ENCODE measurements at regions not wholly inside any gene's neighbourhood (a gene's known extent, or its start where the extent isn't known, plus 50 kb on each side); places are given as distances from the start of the nearest gene placed in this dataset.
"Not testable (repeated sequence)": the region's sequence is repeated elsewhere in the genome, so short reads cannot be mapped to it uniquely, and the experiment has no call there.

DNA sequence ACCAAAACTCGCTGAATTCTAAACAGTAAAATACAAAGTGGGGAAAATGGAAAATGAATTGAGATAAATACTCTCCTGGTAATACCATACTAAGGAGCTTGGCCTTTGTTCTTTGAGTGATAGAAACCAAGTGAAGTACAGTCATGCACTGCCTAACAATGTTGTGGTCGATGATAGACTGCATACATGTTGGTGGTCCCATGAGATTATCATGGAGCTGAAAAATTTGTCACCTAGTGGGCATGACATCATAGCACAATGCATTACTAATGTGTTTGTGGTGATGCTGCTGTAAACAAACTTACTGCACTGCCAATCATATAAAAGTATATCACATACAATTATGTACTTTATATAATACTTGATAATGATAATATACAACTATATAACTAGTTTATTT lies 419.1 kb downstream of the ARL4A start:
- no peak for DNase-seq

- no peak for DNase-seq
Observed at GRCh38 chr7:13107291-13107690, 419.9 kb downstream of the ARL4A start.

DNA sequence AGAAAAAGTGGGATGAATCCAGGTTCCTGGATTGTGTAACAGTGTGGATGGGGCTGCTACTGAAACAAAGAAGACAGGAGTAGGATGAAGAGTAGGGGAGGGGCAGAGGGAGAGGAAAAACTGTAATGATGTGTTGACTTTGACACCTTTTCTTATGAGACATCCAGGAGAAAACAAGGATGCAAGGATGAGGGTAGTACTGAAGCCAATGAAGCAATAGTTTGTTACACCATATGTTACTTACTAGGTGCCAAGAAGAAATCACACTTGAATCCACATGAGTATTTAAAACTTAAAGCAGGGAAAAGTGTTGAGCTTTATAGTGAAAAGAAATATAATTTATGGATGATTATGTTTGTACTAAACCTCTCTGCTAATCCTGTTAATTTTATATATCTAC lies 420.6 kb downstream of the ARL4A start:
- no peak for DNase-seq

GRCh38 chr7:13109201-13109600 lies 421.8 kb downstream of the ARL4A start:
- DNase-seq: no peak

DNA sequence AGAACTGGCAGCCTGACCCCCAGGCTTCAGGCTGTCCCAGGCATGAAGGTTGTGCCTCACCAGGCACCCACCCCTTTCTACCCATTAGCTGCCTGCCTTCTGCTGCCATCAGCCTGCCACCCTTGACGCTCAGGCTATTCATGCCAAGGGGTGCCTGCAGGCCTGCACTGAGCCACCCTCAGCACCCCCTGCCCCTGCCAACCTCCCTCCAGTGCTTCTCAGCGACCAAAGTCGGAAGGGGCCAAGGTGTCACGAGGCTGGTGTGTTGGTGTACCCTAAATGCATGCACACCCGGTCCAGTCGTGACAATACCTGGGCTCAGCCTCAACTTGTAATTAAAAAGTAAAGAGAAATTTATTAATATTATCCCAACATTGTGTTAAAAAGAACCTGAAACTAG lies 422.7 kb downstream of the ARL4A start:
- DNase-seq: no peak

DNA sequence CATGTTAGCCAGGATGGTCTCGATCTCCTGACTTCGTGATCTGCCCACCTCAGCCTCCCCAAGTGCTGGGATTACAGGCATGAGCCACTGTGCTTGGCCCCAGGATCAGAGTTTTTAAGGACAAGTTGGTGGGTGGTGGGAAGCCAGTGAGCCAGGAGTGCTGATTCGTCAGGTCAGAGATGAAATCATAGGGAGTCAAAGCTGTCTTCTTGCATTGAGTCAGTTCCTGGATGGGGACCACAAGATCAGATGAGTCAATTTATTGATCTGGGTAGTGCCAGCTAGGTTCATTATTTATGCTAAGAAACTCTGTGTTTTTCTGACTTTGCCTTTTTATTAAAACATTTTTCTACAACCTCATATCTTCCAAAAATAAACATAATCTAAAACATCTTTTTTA lies 423.8 kb downstream of the ARL4A start:
- peak; percentile 5 for DNase-seq

DNA sequence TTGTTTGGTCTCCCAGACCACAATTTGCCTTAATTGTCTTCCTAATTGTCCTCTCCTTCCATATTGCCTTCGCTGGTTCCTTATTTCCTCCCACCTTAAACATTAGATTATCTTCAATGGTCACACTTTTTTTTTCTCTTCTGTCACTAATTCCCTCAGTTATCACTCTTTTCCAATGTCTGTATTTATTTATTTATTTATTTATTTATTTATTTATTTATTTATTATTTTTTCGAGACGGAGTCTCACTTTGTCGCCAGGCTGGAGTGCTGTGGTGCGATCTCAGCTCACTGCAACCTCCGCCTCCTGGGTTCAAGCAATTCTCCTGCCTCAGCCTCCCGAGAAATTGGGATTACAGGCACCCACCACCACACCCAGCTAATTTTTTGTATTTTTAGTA lies 426.8 kb downstream of the ARL4A start:
- DNase-seq: not testable (repeated sequence)

GRCh38 chr7:13115157-13115772 lies 427.8 kb downstream of the ARL4A start:
- no peak for DNase-seq

- no peak for DNase-seq
Observed at GRCh38 chr7:13115855-13116254, 428.4 kb downstream of the ARL4A start.

GRCh38 chr7:13117103-13117502 lies 429.7 kb downstream of the ARL4A start:
- no peak for DNase-seq

- no peak for DNase-seq
Observed at GRCh38 chr7:13117592-13117991, 430.2 kb downstream of the ARL4A start.

- not testable (repeated sequence) for DNase-seq
Observed at GRCh38 chr7:13124629-13125028, 437.2 kb downstream of the ARL4A start.

- no peak for DNase-seq
Observed at GRCh38 chr7:13126347-13126746, 438.9 kb downstream of the ARL4A start.

DNA sequence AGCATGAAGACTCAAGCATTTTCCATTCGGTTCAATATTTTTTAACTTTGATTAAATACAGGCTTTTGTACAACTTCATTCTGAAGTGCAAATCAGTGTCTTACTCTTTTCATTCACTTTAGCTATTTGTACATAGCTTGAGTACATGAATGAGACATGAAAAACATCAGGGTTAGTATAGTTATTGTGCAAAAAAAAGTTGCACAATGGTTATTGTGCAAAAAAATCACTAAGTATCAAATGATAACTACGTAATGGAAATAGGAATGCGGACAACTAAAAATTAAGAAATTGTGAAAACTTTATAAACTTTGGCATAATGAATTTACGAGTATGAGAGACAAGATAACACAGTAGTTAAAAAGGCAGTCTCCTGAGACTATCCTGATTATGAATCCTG lies 442.9 kb downstream of the ARL4A start:
- DNase-seq: no peak

- not testable (repeated sequence) for DNase-seq
Observed at GRCh38 chr7:13130906-13131305, 443.5 kb downstream of the ARL4A start.

- DNase-seq: no peak
Observed at GRCh38 chr7:13132314-13132713, 444.9 kb downstream of the ARL4A start.

DNA sequence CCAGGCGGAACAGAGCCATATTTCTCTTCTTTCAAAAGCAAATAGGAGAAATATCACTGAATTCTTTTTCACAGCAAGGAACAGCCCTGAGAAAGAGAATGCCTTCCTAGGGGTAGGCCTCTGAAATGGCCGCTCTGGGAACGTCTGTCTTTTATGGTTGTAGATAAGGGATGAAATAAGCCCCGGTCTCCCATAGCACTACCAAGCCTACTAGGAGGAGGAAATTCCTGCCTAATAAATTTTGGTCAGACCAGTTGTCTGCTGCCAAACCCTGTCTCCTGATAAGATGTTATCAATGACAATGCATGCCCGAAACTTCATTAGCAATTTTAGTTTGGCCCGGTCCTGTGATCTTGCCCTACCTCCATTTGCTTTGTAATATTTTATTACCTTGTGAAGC lies 448.9 kb downstream of the ARL4A start:
- DNase-seq: not testable (repeated sequence)

GRCh38 chr7:13139436-13139835 lies 452.0 kb downstream of the ARL4A start:
- no peak for DNase-seq

DNA sequence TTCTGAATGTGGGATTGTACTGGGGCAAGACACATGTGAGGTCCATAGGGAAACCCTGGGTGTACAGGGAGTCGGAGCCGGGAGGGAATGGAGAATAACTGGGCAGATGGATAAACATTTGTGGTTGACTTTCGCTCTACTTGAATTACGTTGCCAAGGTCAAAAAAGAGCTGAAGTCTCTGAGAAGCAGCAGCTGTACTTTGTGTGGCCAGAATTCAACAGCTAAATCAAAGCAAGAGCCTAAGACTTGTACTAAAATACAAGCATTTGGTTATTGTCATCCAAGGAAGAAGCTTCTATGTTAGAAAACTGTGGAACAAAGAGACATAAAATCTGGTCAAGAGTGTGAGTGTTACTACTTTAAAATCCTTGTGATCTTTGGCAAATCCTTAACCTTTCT lies 457.2 kb downstream of the ARL4A start:
- DNase-seq: no peak

DNA sequence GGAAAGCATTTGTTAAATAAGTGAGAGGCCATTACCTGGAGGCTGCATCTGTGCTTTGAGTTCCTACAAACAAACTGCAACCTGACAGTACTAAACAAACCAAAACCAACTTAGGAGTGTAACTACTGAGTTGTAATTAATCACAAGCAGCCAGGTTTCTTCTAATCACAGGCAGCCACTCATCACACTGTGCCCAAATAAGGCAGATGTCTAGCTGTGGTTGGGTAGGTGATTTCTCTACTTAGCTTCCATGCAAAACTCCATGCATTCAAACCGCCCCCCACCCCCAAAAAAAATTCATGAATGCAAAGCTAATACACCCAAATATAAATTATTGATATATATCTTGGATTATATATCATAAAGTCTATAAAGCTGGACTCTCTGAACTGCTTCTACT lies 461.1 kb downstream of the ARL4A start:
- DNase-seq: no peak

- no peak for DNase-seq
Observed at GRCh38 chr7:13151978-13152377, 464.5 kb downstream of the ARL4A start.

DNA sequence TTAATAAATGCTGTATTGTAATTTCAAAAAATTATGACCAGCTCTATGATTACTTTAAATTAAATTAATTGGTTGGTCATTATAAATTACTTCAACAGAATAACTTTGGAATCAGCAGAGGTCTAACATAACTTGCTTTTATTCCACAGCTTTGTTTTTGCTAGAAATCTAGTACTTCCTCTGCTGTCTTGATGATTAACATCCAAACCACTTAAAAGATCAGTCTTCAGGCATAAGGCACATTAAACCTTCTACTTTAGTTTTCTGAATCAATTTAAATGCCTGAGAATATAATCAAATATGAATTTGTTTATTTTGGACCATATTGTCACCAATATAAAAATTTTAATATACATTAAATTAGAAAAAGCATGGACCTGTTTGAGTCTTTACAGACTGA lies 465.3 kb downstream of the ARL4A start:
- no peak for DNase-seq

- DNase-seq: no peak
Observed at GRCh38 chr7:13153266-13153665, 465.8 kb downstream of the ARL4A start.

GRCh38 chr7:13153742-13154141 lies 466.3 kb downstream of the ARL4A start:
- no peak for DNase-seq

DNA sequence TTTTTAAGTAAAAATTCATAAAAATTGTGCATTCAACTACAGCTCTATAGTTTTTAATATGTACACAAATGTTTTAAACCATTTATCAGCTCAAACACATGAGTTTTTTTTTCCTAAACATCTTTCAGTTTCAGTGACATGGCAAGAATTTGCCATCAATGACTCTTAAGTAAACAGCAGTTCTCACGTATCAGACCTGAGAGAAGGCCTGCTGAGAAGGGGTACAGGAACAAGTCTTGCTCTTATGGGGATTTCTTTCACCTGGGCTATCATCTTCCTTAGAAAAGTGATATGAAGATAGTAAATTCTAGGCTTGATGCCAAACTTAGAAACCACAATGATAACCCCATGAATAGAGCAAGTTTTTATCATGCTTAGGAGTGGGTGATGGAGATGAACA lies 467.8 kb downstream of the ARL4A start:
- no peak for DNase-seq

DNA sequence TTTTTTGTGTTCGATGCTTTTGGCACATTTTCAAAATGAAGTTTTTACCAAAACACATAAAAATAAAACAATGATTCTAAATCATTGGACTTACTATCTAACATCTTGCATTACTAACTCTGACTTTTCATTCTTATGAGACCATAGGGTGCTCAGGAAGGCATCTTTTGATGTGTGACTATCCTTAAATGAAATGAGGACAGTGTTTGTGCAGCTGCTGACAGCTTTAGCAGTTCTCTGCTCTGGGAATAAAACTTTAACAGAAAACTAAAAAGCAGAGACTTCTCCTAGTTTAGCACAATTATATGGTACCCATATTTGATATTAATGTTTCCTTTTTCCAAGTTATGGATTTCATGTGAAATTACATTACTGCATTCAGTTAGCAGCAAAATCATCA lies 471.6 kb downstream of the ARL4A start:
- DNase-seq: no peak

All from stimulated activated CD4-positive, alpha-beta T cell treated with anti-CD3 and anti-CD28 coated beads, Interleukin-1b, Interleukin-23, amount 100 ng/mL, for 48 hours (primary cell).